ENCODE measurements at regions not wholly inside any gene's neighbourhood (a gene's known extent, or its start where the extent isn't known, plus 50 kb on each side); places are given as distances from the start of the nearest gene placed in this dataset.

DNA sequence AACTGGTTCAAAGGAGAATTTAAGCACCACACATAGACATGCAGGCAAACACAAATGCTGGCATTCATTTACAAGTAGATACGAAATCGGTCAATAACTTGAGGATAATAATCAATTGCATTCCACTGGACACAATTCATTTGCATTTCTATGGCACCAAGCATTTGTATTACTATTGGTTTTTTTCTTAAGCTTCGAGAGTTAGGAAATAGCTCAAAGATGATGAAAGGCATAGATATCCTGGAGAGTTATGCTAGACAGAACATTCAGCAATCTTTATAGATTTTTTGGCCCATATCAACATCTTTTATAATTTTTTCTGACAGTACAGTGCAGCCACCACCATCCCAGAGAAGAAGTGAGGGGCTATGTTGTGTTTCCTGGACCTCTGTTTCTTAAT is 544.4 kb downstream of the MIAT start:
- ATAC-seq (no peak), DNase-seq (no peak)
- Mint-ChIP-seq H3K4me3 (no peak overlapping the region), H3K9me3 (ENCODE audit: insufficient read depth) (no peaks in the 10 kb centered on the region), H3K4me1 (ENCODE audit: low read depth) (no peaks in the 10 kb centered on the region), H3K27ac (no peak overlapping the region), H3K27me3 (ENCODE audit: low read depth) (no peaks in the 10 kb centered on the region), H3K36me3 (ENCODE audit: low read depth) (no peaks in the 10 kb centered on the region)
- ChIA-PET CTCF (no interaction called here), POLR2A (no interaction called here)

DNA sequence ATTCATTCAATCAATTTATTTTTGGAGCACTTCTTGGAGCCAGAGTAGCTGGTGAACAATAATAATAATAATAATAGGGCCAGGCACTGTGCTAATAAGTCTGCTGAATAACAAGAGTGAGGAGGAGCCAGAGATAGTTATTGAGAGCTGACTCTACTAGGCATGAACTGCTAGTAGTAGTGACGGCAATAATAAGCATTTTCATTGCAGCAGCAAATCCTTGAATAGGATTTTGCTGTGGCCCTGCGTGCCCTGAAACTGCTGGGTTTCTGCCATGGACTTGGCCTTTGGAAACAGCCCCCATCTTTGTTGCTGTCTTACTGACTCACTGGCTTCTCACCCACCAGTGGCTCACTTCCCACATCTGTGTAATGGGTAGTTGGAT is 545.9 kb downstream of the MIAT start:
- DNase-seq = no peak

DNA sequence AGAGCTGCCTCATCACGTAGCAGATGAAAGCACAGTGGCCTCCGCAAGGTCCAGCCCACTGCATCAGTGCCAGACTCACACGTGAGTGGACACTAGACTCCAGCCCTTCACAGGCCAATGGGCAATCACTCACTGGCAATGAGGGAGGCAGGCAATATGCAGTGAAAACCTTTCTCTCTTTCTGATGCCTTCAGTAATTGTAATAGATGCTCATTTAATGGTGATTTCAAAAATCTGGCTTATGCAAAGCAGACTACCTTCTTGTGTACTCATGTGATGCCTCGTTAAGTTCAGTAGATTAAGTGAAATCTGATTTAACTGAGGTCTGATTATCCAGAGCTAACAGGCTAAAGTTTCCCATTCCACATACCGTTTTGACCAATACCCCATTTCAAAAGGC is 546.9 kb downstream of the MIAT start:
- Mint-ChIP-seq H3K4me3 (no peak overlapping the region), H3K27me3 (ENCODE audit: low read depth) (no peaks in the 10 kb centered on the region), H3K27ac (no peak overlapping the region), H3K4me1 (ENCODE audit: low read depth) (no peaks in the 10 kb centered on the region), H3K36me3 (ENCODE audit: low read depth) (no peaks in the 10 kb centered on the region), H3K9me3 (ENCODE audit: insufficient read depth) (no peaks in the 10 kb centered on the region)
- DNase-seq (no peak), ATAC-seq (no peak)
- ChIA-PET CTCF (no interaction called here), POLR2A (no interaction called here)

More for the DNA sequence above, 545.9 kb downstream of the MIAT start:
- H3K27me3 Mint-ChIP-seq (ENCODE audit: low read depth) = no peaks in the 10 kb centered on the region
- no peak overlapping the region for H3K4me3 Mint-ChIP-seq
- CTCF ChIA-PET = no interaction called here
- ATAC-seq = no peak
- POLR2A ChIA-PET = no interaction called here
- no peaks in the 10 kb centered on the region for H3K4me1 Mint-ChIP-seq (ENCODE audit: low read depth)
- H3K27ac Mint-ChIP-seq = no peak overlapping the region
- H3K36me3 Mint-ChIP-seq (ENCODE audit: low read depth) = no peaks in the 10 kb centered on the region
- no peaks in the 10 kb centered on the region for H3K9me3 Mint-ChIP-seq (ENCODE audit: insufficient read depth)

DNA sequence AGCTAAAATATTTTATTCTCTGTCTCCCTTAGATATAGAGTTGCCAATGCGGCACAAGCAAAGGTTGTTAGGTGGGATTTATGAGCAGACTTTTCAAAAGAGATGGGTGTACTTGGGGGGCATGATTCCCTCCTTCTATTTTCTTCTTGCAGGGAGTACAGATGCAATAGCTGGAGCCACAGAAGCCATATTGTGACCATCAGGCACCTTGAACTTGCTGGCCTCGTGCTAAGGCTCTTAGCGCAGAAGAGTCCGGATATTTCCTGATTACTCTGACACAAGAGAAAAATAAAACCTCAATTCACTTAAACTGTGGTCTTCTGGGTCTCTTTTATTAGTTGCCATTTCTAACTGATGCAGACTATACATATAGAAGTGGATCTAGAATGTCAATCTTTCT is 547.4 kb downstream of the MIAT start:
- Mint-ChIP-seq H3K36me3 (ENCODE audit: low read depth) (no peaks in the 10 kb centered on the region), H3K4me3 (no peak overlapping the region), H3K4me1 (ENCODE audit: low read depth) (no peaks in the 10 kb centered on the region), H3K9me3 (ENCODE audit: insufficient read depth) (no peaks in the 10 kb centered on the region), H3K27me3 (ENCODE audit: low read depth) (no peaks in the 10 kb centered on the region), H3K27ac (no peak overlapping the region)
- ChIA-PET CTCF (no interaction called here), POLR2A (no interaction called here)
- DNase-seq (no peak), ATAC-seq (no peak)

DNA sequence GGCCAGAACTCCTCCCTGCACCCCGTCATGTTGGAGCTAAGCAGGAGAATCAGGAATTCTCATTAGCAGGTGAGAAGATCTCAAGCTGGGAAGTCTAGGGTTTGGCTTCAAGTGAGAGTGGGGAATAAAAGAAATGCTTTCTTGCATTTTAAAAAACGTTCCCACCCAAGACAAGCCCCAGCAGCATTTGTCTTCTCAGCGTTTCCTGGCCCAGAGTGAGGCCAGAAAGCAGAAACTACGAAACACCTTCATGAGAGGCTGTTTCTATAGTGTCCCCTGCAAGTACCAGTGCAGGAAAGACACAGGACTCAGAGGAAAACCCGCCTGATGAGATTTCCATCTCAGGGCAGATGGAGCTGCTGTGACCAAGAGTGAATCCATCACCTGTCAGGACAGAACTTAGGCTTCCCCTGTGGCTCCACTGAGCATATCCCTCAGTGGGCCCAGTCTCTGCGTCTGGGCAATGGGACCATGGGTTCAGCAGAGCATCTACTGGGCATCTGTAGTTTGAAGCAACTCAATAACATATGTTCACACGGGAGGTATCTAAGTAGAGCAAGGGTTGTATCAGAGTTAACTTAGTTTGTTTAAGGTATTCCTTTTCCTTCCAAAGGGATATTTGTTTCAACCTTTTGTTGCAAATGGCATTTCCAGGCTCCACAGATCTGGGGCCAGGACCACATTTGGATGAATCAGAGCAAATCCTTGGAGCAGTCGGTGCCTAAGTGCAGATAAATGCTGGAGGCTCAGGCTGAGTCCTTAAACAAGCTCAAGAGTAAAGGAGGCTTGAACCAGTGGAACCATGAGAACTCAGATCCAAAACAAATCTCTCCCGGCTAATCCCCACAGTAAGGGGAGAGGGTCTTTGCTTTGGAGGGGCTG is 548.3 kb downstream of the MIAT start:
- CTCF ChIA-PET = no interaction called here

DNA sequence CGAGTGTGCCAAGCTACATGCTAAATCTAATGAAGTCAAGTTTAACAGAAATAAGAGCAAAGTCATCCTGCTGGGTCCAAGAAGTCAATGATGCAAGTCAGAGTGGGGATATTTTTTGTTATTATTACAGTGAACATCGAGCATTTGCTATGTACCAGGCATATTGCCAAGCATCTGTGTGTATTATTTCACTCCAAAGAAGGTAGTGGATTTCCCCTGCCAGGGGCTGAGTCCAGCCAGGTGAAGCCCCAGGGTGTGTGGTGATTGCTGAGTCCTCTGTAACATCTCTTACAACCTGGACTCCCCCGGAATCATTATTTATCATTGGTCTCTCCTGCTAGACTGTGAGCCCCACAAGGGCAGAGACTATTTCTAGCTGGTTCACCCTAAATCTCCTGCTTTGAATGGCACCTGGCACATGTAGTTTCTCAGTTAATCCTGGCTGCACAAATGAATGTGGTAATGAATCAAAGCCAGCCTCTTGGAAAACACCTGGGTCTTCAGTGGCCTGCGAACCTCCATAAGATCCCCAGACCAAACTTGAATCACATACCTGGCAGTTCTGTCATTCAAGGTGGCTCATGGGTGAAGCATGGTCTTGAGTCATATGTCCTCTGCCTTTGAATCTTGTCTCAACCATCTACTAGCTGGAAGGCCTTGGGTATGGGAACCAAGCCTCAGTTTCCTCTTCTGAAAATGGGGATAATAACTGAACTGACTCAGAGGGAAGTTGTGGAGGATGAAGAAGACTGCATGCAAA is 549.2 kb downstream of the MIAT start:
- CTCF ChIA-PET = no interaction called here
- POLR2A ChIA-PET = no interaction called here
- Mint-ChIP-seq H3K36me3 (ENCODE audit: low read depth) (no peaks in the 10 kb centered on the region), H3K27ac (no peak overlapping the region), H3K4me3 (no peak overlapping the region), H3K4me1 (ENCODE audit: low read depth) (no peaks in the 10 kb centered on the region), H3K9me3 (ENCODE audit: insufficient read depth) (no peaks in the 10 kb centered on the region), H3K27me3 (ENCODE audit: low read depth) (no peaks in the 10 kb centered on the region)
- ATAC-seq (no peak), DNase-seq (no peak)

More for the DNA sequence above, 548.3 kb downstream of the MIAT start:
- DNase-seq = no peak
- H3K9me3 Mint-ChIP-seq (ENCODE audit: insufficient read depth) = no peaks in the 10 kb centered on the region
- H3K27ac Mint-ChIP-seq = no peak overlapping the region
- POLR2A ChIA-PET = no interaction called here
- no peak for ATAC-seq
- H3K4me1 Mint-ChIP-seq (ENCODE audit: low read depth) = no peaks in the 10 kb centered on the region
- no peaks in the 10 kb centered on the region for H3K36me3 Mint-ChIP-seq (ENCODE audit: low read depth)
- no peaks in the 10 kb centered on the region for H3K27me3 Mint-ChIP-seq (ENCODE audit: low read depth)
- H3K4me3 Mint-ChIP-seq = no peak overlapping the region

DNA sequence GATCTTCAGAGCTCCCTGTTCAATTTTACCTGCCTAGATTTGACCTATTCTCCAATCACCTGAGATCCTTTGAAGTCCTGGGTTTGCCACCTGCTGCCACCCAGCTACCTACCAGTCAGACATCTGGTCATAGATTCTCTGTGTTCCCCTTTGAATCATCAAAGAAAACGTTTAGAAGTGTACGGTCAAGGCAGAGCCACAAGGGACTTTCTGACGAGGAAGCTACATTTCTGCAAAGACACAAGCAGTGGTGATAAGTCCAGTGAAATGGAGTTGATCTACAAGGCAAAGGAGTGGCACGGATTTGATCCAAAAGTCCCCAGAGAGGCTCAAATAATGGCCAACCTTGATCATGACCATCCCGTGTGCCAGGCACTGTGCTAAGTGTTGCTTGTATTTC is 549.9 kb downstream of the MIAT start:
- ChIA-PET POLR2A (no interaction called here), CTCF (no interaction called here)
- Mint-ChIP-seq H3K4me3 (no peak overlapping the region), H3K4me1 (ENCODE audit: low read depth) (no peaks in the 10 kb centered on the region), H3K27ac (no peak overlapping the region), H3K9me3 (ENCODE audit: insufficient read depth) (no peaks in the 10 kb centered on the region), H3K36me3 (ENCODE audit: low read depth) (no peaks in the 10 kb centered on the region), H3K27me3 (ENCODE audit: low read depth) (no peaks in the 10 kb centered on the region)
- ATAC-seq (no peak), DNase-seq (no peak)

DNA sequence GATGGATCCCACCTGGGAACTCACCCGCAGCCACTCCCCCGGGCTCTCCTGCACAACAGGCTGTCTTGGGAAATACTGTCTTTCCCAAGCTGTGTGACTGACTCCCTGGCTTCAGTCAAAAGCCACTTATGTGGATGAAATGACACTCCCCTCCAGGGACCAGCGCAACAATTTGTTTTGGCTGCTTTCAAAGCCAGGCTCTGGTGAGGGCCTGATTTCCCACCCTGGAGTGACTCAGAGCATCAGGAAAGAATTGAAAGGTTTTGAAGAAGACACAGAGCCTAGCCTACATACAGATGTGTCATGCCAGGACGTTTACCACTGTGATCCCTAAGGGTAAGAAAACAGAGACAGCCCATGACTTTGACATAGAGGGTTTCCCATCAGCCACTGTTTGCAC is 550.5 kb downstream of the MIAT start:
- ChIA-PET POLR2A (no interaction called here), CTCF (no interaction called here)
- H3K4me1 Mint-ChIP-seq (ENCODE audit: low read depth) = no peaks in the 10 kb centered on the region
- peaks cover 4% of the 10 kb centered on the region for H3K27me3 Mint-ChIP-seq (ENCODE audit: low read depth)
- no peak for ATAC-seq
- H3K27ac Mint-ChIP-seq = no peak overlapping the region
- H3K4me3 Mint-ChIP-seq = no peak overlapping the region
- H3K36me3 Mint-ChIP-seq (ENCODE audit: low read depth) = no peaks in the 10 kb centered on the region
- no peak for DNase-seq
- no peaks in the 10 kb centered on the region for H3K9me3 Mint-ChIP-seq (ENCODE audit: insufficient read depth)

DNA sequence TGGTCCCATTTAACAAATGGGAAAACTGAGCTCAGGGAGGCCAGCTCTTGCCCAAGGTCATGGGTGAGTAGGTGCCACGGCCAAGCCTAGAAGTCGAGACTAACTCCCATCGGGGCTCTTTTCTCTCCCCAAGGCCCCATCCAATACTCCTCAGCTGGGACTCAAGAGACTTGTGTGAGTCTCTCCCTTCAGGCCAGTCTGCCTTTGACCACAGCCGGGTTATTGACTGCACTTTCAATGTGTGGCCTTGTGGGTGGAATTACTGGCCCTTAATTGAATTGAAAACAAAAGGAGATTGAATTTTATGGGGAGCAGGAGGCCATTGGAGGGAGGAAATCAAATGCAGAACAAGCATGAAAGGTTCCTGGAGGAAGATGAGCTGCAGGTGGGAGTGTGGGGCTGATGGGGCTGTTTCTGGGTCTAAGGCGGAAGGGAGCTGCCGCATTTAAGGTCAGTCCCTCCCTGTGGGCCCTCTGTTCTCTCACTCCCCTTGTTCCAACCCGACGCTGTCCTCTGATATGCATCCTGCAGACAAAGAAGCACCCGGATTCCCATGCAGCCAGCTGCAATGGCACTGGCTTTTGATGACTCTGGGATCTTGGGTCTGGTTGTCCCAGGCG is 552.8 kb downstream of the MIAT start:
- Mint-ChIP-seq H3K36me3 (ENCODE audit: low read depth) (no peaks in the 10 kb centered on the region), H3K9me3 (ENCODE audit: insufficient read depth) (no peaks in the 10 kb centered on the region), H3K27me3 (ENCODE audit: low read depth) (peaks cover 5% of the 10 kb centered on the region), H3K27ac (no peak overlapping the region), H3K4me1 (ENCODE audit: low read depth) (no peaks in the 10 kb centered on the region), H3K4me3 (no peak overlapping the region)
- no peak for DNase-seq
- CTCF ChIA-PET = no interaction called here
- POLR2A ChIA-PET = no interaction called here
- no peak for ATAC-seq

DNA sequence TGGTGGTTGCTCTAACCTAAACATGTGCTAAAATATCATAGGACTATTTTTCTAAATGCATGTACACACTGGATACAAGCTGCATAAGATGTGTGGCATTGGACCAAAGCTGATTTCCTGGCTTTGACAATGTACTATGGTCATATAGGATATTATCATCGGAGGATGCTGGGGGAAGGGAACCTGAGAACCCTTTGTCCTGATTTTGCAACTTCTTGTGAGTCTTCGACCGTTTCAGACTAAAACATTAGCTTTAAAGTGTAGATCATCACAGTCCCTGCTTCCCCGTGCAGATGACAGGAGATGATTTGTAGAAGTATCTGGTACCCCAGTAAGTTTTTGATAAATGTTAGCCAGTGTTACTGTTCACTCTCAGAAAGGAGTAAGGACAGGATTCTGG is 554.7 kb downstream of the MIAT start:
- DNase-seq (no peak), ATAC-seq (no peak)
- ChIA-PET CTCF (no interaction called here), POLR2A (no interaction called here)
- Mint-ChIP-seq H3K9me3 (ENCODE audit: insufficient read depth) (no peaks in the 10 kb centered on the region), H3K4me1 (ENCODE audit: low read depth) (no peaks in the 10 kb centered on the region), H3K27ac (no peak overlapping the region), H3K36me3 (ENCODE audit: low read depth) (no peaks in the 10 kb centered on the region), H3K4me3 (no peak overlapping the region), H3K27me3 (ENCODE audit: low read depth) (peaks cover 5% of the 10 kb centered on the region)

DNA sequence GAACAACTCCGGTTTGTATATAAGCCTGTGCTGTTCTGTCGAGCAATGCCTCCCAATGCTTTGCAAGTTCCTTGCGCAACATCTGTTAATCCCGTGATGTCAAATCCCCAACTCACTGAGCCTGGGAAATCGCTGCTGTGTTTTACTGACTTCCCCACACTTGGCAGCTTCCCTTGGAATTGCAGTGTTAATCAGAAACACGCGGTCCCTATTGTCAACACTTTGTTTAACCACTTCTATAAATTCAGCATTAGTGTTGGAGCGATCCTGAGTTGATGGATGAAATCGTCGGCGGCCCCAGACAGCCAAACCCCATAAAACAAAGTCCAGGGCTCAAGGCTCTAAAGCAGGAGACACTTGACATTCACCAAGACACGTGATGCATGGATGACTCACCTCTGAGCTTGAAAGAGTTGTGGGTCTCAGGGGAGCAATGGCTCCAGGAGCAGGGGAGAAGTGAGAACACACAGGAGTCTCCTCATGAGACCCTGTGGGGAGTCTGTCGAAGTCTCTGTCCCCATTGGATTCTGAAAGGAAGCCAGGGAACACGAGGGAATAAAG is 555.3 kb downstream of the MIAT start:
- Mint-ChIP-seq H3K4me1 (ENCODE audit: low read depth) (no peaks in the 10 kb centered on the region), H3K9me3 (ENCODE audit: insufficient read depth) (no peaks in the 10 kb centered on the region), H3K27ac (no peak overlapping the region), H3K4me3 (no peak overlapping the region), H3K27me3 (ENCODE audit: low read depth) (peaks cover 5% of the 10 kb centered on the region), H3K36me3 (ENCODE audit: low read depth) (no peaks in the 10 kb centered on the region)
- CTCF ChIA-PET = no interaction called here
- POLR2A ChIA-PET = no interaction called here
- ATAC-seq = no peak
- DNase-seq = no peak

DNA sequence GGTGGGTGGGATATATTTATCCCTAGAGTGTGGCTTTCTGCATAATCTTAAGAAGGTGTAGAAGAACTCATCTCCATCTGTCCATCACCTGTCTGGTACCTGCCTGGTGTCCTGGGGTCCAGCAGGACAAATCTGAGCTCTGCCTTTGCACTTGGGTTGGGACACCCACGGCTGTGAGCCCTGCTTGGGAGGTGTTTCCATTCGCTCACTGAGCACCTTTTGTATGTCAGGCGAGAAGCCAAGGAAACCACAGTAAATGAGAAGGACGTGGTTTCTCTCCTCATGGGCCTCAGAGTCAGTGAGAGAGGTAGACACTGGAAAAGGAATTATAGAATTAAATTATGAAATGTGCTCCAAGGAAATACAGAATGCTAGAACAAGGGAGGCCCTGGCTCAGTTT is 555.9 kb downstream of the MIAT start:
- H3K36me3 Mint-ChIP-seq (ENCODE audit: low read depth) = no peaks in the 10 kb centered on the region
- POLR2A ChIA-PET = no interaction called here
- H3K4me3 Mint-ChIP-seq = no peak overlapping the region
- H3K4me1 Mint-ChIP-seq (ENCODE audit: low read depth) = no peaks in the 10 kb centered on the region
- H3K27ac Mint-ChIP-seq = no peak overlapping the region
- H3K27me3 Mint-ChIP-seq (ENCODE audit: low read depth) = peaks cover 5% of the 10 kb centered on the region
- H3K9me3 Mint-ChIP-seq (ENCODE audit: insufficient read depth) = no peaks in the 10 kb centered on the region
- no peak for ATAC-seq
- DNase-seq = no peak
- CTCF ChIA-PET = no interaction called here
